Astrocyte (in vitro differentiated cells and primary cell): ENCODE measurements at regions not wholly inside any gene's neighbourhood (a gene's known extent, or its start where the extent isn't known, plus 50 kb on each side); places are given as distances from the start of the nearest gene placed in this dataset.

Experiments used
- DNase-seq: peaks from one replicate; pipeline ENCODE4 v3.0.0-alpha.2; 2010; ENCODE audit warnings: low read depth
- FAIRE-seq: peaks from 2 replicates; lab custom pipeline; 2011; peaks lifted over from hg19 to GRCh38; lab: Jason Lieb, UNC
- H2AFZ ChIP-seq: 2 replicates; pipeline ENCODE4 v1.6.0; 2012; ENCODE audit warnings: low read depth, low read length, inconsistent platforms
- H3K27ac ChIP-seq: 2 replicates; pipeline ENCODE4 v1.5.1; 2011; ENCODE audit warnings: low read depth, low read length, inconsistent platforms
- H3K27me3 ChIP-seq: 2 replicates; pipeline ENCODE4 v1.6.0; 2011; ENCODE audit warnings: low read length, inconsistent platforms; ENCODE audit not compliant: insufficient read depth
- H3K36me3 ChIP-seq: 2 replicates; pipeline ENCODE4 v1.5.1; 2011; ENCODE audit warnings: low read length, inconsistent platforms; ENCODE audit not compliant: insufficient read depth
- H3K4me1 ChIP-seq: 2 replicates; pipeline ENCODE4 v1.5.1; 2011; ENCODE audit warnings: low read length, inconsistent platforms; ENCODE audit not compliant: insufficient read depth
- H3K4me2 ChIP-seq: 2 replicates; pipeline ENCODE4 v1.6.0; 2012; ENCODE audit warnings: low read length, inconsistent platforms
- H3K4me3 ChIP-seq: 2 replicates; pipeline ENCODE4 v1.5.1; 2011; ENCODE audit warnings: low read depth, mild to moderate bottlenecking, low read length, inconsistent platforms; ENCODE audit not compliant: insufficient read depth
- H3K79me2 ChIP-seq: 2 replicates; pipeline ENCODE4 v1.6.0; 2012; ENCODE audit warnings: mild to moderate bottlenecking, low read length, inconsistent platforms; ENCODE audit not compliant: insufficient read depth
- H3K9ac ChIP-seq: 2 replicates; pipeline ENCODE4 v1.6.0; 2012; ENCODE audit warnings: mild to moderate bottlenecking, low read length, inconsistent platforms
- H3K9me3 ChIP-seq: 2 replicates; pipeline ENCODE4 v1.5.1; 2012; ENCODE audit warnings: low read depth, mild to moderate bottlenecking, low read length, inconsistent platforms; ENCODE audit not compliant: insufficient read depth
- H4K20me1 ChIP-seq: 2 replicates; pipeline ENCODE4 v1.6.0; 2012; ENCODE audit warnings: low read length, inconsistent platforms; ENCODE audit not compliant: insufficient read depth
- H3K27ac Mint-ChIP-seq: one replicate; pipeline ENCODE4 v1.8.0; 2021; ENCODE audit warnings: mild to moderate bottlenecking, mixed read lengths; ENCODE audit not compliant: unreplicated experiment
- H3K27me3 Mint-ChIP-seq: one replicate; pipeline ENCODE4 v1.8.0; 2021; ENCODE audit warnings: low read depth, mixed read lengths; ENCODE audit not compliant: unreplicated experiment
- H3K36me3 Mint-ChIP-seq: one replicate; pipeline ENCODE4 v1.8.0; 2021; ENCODE audit warnings: low read depth, mixed read lengths; ENCODE audit not compliant: unreplicated experiment
- H3K4me1 Mint-ChIP-seq: one replicate; pipeline ENCODE4 v1.8.0; 2021; ENCODE audit warnings: low read depth, mixed read lengths; ENCODE audit not compliant: unreplicated experiment
- H3K4me3 Mint-ChIP-seq: one replicate; pipeline ENCODE4 v1.8.0; 2021; ENCODE audit warnings: mild to moderate bottlenecking, moderate library complexity, mixed read lengths; ENCODE audit not compliant: unreplicated experiment
- H3K9me3 Mint-ChIP-seq: one replicate; pipeline ENCODE4 v1.8.0; 2021; ENCODE audit warnings: mild to moderate bottlenecking, mixed read lengths; ENCODE audit not compliant: unreplicated experiment
- CTCF ChIP-seq: IDR thresholded peaks from 2 replicates; pipeline ENCODE4 v1.5.1; 2011; ENCODE audit warnings: low read depth, mild to moderate bottlenecking, inconsistent platforms, low read length, moderate library complexity; ENCODE audit not compliant: insufficient read depth
- EZH2 ChIP-seq: IDR thresholded peaks from 2 replicates; pipeline ENCODE4 v1.6.1; 2012; ENCODE audit warnings: mild to moderate bottlenecking, low read length, inconsistent platforms; ENCODE audit not compliant: insufficient read depth

- no peak overlapping the region for H3K4me3 Mint-ChIP-seq
- FAIRE-seq: no peak
Measured at GRCh38 chr14:54208751-54209150, 188.1 kb upstream of the CDKN3 start.

GRCh38 chr14:54209511-54210250 lies 187.1 kb upstream of the CDKN3 start:
- no peaks in the 10 kb centered on the region for H3K79me2 ChIP-seq
- H2AFZ ChIP-seq: no peak overlapping the region
- peaks cover 64% of the 10 kb centered on the region for H3K4me1 Mint-ChIP-seq
- H3K9me3 ChIP-seq: no peaks in the 10 kb centered on the region
- no peak overlapping the region for H3K9ac ChIP-seq
- H3K4me3 ChIP-seq: no peak overlapping the region
- H3K4me3 Mint-ChIP-seq: peak overlapping the region; percentile 7
- H3K36me3 ChIP-seq: no peaks in the 10 kb centered on the region
- H3K27me3 ChIP-seq: no peaks in the 10 kb centered on the region
- no peak overlapping the region for H3K27ac ChIP-seq
- no peaks in the 10 kb centered on the region for H3K36me3 Mint-ChIP-seq
- DNase-seq (peak; percentile 83), FAIRE-seq (no peak)
- peak overlapping the region; percentile 96 for H3K27ac Mint-ChIP-seq
- peaks cover 56% of the 10 kb centered on the region for H3K4me1 ChIP-seq
- no peaks in the 10 kb centered on the region for H4K20me1 ChIP-seq
- no peaks in the 10 kb centered on the region for H3K27me3 Mint-ChIP-seq
- H3K9me3 Mint-ChIP-seq: peaks cover 4% of the 10 kb centered on the region
- H3K4me2 ChIP-seq: peak overlapping the region; percentile 41
- TF ChIP-seq EZH2 (no peak), CTCF (no peak)

More at GRCh38 chr14:54208751-54209150, 188.1 kb upstream of the CDKN3 start:
- H3K9me3 Mint-ChIP-seq: peaks cover 4% of the 10 kb centered on the region
- Histone ChIP-seq H3K9me3 (no peaks in the 10 kb centered on the region), H3K4me1 (peaks cover 56% of the 10 kb centered on the region), H4K20me1 (no peaks in the 10 kb centered on the region), H2AFZ (no peak overlapping the region), H3K27ac (no peak overlapping the region), H3K79me2 (no peaks in the 10 kb centered on the region), H3K4me2 (no peak overlapping the region), H3K4me3 (no peak overlapping the region), H3K9ac (no peak overlapping the region), H3K27me3 (no peaks in the 10 kb centered on the region), H3K36me3 (no peaks in the 10 kb centered on the region)
- peak overlapping the region; percentile 73 for H3K27ac Mint-ChIP-seq
- peaks cover 64% of the 10 kb centered on the region for H3K4me1 Mint-ChIP-seq
- DNase-seq: no peak
- TF ChIP-seq CTCF (no peak), EZH2 (no peak)
- H3K27me3 Mint-ChIP-seq: no peaks in the 10 kb centered on the region
- H3K36me3 Mint-ChIP-seq: no peaks in the 10 kb centered on the region
